ENCODE measurements at regions not wholly inside any gene's neighbourhood (a gene's known extent, or its start where the extent isn't known, plus 50 kb on each side); places are given as distances from the start of the nearest gene placed in this dataset.
"Not testable (repeated sequence)": the region's sequence is repeated elsewhere in the genome, so short reads cannot be mapped to it uniquely, and the experiment has no call there.

DNA sequence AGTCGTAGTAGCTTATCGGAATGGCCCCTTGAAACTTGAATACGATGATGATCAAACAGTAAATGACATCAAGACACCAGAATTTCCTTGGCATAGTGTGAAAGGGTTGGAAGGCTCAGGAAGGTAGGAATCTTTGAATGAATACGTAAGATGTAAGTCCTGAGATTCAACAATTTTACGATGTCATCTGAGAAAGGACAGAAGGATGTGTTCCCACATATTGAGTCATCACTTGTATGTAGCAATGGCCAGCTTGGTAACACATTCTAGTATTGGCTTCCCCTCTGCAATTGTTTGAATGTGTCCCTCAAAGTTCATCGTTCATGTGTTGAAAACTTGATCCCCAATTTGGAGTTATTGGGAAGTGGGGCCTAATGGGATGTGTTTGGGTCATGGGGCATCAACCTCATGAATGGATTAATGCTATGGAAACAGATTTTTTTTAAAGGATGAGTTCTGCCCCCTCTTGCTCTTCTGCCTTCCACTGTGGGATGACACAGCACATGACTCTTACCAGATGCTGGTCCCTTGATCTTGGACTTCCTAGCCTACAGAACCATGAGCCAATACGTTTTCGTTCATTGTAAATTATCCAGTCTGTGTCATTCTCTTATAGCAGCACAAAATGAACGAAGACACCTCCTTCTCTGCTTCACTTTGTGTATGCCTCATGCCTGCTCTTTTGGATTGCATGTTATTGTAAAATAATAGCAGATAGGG, 284.6 kb downstream of the BCAT1 start:
- TF ChIP-seq CTCF (IDR thresholded peaks at IDR 0.05; ENCODE audit: control extremely low read depth, extremely low read depth), result no peak
- Histone ChIP-seq H3K36me3 (ENCODE audit: control insufficient read depth in 4 of 4, insufficient read depth in 4 of 4, low read length in 4 of 4) (no peaks in the 10 kb centered on the region), H3K27me3 (ENCODE audit: control insufficient read depth in 3 of 3, insufficient read depth in 3 of 3, low read length in 2 of 3) (no peaks in the 10 kb centered on the region), H3K9me3 (ENCODE audit: control insufficient read depth in 4 of 4, insufficient read depth in 3 of 4, low read length in 3 of 4) (no peaks in the 10 kb centered on the region), H3K4me1 (ENCODE audit: control insufficient read depth in 5 of 5, insufficient read depth in 5 of 5, low read length in 5 of 5) (peaks cover 0 to 4% (median 0%) of the 10 kb centered on the region in 5 donors), H3K9ac (ENCODE audit: insufficient read depth in 1 of 2, low read length in 2 of 2) (no peak overlapping the region), H3K27ac (ENCODE audit: low read depth in 1 of 2, low read length in 1 of 2) (no peak overlapping the region), H3K4me3 (no peak overlapping the region)
- 71 to 74% methylated on average over 9 of the region's 9 CpGs for WGBS, 2 donors
- no peak for DNase-seq
- ATAC-seq (ENCODE audit: insufficient read depth, low FRiP score), result peak; percentile 16

- no peak for TF ChIP-seq CTCF (IDR thresholded peaks at IDR 0.05; ENCODE audit: control extremely low read depth, extremely low read depth)
- H3K4me3 ChIP-seq, result no peak overlapping the region
- no peaks in the 10 kb centered on the region for H3K36me3 ChIP-seq (ENCODE audit: control insufficient read depth in 4 of 4, insufficient read depth in 4 of 4, low read length in 4 of 4)
- no peaks in the 10 kb centered on the region for H3K27me3 ChIP-seq (ENCODE audit: control insufficient read depth in 3 of 3, insufficient read depth in 3 of 3, low read length in 2 of 3)
- DNase-seq, result peak; percentile 18 to 54 (median 24)
- H3K27ac ChIP-seq (ENCODE audit: low read depth in 1 of 2, low read length in 1 of 2), result peak overlapping the region in 1 of 2 donors; percentile 40
- no peaks in the 10 kb centered on the region for H3K9me3 ChIP-seq (ENCODE audit: control insufficient read depth in 4 of 4, insufficient read depth in 3 of 4, low read length in 3 of 4)
- peak; percentile 80 for ATAC-seq (ENCODE audit: insufficient read depth, low FRiP score)
- 17 to 28% methylated on average over 5 of the region's 5 CpGs for WGBS, 2 donors
- H3K4me1 ChIP-seq (ENCODE audit: control insufficient read depth in 5 of 5, insufficient read depth in 5 of 5, low read length in 5 of 5), result peaks cover 0 to 4% (median 0%) of the 10 kb centered on the region in 5 donors
- H3K9ac ChIP-seq (ENCODE audit: insufficient read depth in 1 of 2, low read length in 2 of 2), result no peak overlapping the region
These were observed 287.2 kb downstream of the BCAT1 start for GRCh38 chr12:24661657-24662096.

GRCh38 chr12:24659016-24659415, 289.9 kb downstream of the BCAT1 start:
- Histone ChIP-seq H3K4me3 (no peak overlapping the region), H3K9ac (ENCODE audit: insufficient read depth in 1 of 2, low read length in 2 of 2) (no peak overlapping the region), H3K4me1 (ENCODE audit: control insufficient read depth in 5 of 5, insufficient read depth in 5 of 5, low read length in 5 of 5) (peaks cover 0 to 4% (median 0%) of the 10 kb centered on the region in 5 donors), H3K27ac (ENCODE audit: low read depth in 1 of 2, low read length in 1 of 2) (no peak overlapping the region), H3K27me3 (ENCODE audit: control insufficient read depth in 3 of 3, insufficient read depth in 3 of 3, low read length in 2 of 3) (no peaks in the 10 kb centered on the region), H3K36me3 (ENCODE audit: control insufficient read depth in 4 of 4, insufficient read depth in 4 of 4, low read length in 4 of 4) (no peaks in the 10 kb centered on the region), H3K9me3 (ENCODE audit: control insufficient read depth in 4 of 4, insufficient read depth in 3 of 4, low read length in 3 of 4) (no peaks in the 10 kb centered on the region)
- 74 to 88% methylated on average over 1 of the region's 1 CpG for WGBS, 2 donors
- DNase-seq (no peak), ATAC-seq (ENCODE audit: insufficient read depth, low FRiP score) (no peak)
- TF ChIP-seq CTCF (IDR thresholded peaks at IDR 0.05; ENCODE audit: control extremely low read depth, extremely low read depth), result no peak

GRCh38 chr12:24654344-24654743, 294.6 kb downstream of the BCAT1 start:
- 88 to 89% methylated on average over 4 of the region's 4 CpGs for WGBS, 2 donors
- not testable (repeated sequence) for H3K9ac ChIP-seq (ENCODE audit: insufficient read depth in 1 of 2, low read length in 2 of 2); DNase-seq

More at GRCh38 chr12:24654344-24654743, 294.6 kb downstream of the BCAT1 start:
- not testable (repeated sequence) for ATAC-seq (ENCODE audit: insufficient read depth, low FRiP score); H3K9me3 ChIP-seq (ENCODE audit: control insufficient read depth in 4 of 4, insufficient read depth in 3 of 4, low read length in 3 of 4); H3K27ac ChIP-seq (ENCODE audit: low read depth in 1 of 2, low read length in 1 of 2); H3K36me3 ChIP-seq (ENCODE audit: control insufficient read depth in 4 of 4, insufficient read depth in 4 of 4, low read length in 4 of 4); H3K4me3 ChIP-seq; H3K4me1 ChIP-seq (ENCODE audit: control insufficient read depth in 5 of 5, insufficient read depth in 5 of 5, low read length in 5 of 5); H3K27me3 ChIP-seq (ENCODE audit: control insufficient read depth in 3 of 3, insufficient read depth in 3 of 3, low read length in 2 of 3)
